Panc1 (cell line): ENCODE measurements at regions not wholly inside any gene's neighbourhood (a gene's known extent, or its start where the extent isn't known, plus 50 kb on each side); places are given as distances from the start of the nearest gene placed in this dataset.

Experiments
- CTCF ChIP-seq: fragments of 450-650 bp; IDR thresholded peaks from 2 replicates; pipeline ENCODE4 v1.5.1; 2017; ENCODE audit warnings: mild to moderate bottlenecking
- POLR2AphosphoS5 ChIP-seq: IDR thresholded peaks from 2 replicates; pipeline ENCODE4 v1.6.1; 2012; ENCODE audit warnings: mild to moderate bottlenecking, low read depth, low read length, moderate library complexity
- SIN3A ChIP-seq: IDR thresholded peaks from 2 replicates; pipeline ENCODE4 v1.6.1; 2012; ENCODE audit warnings: low read depth, mild to moderate bottlenecking, low read length, moderate library complexity, borderline replicate concordance; ENCODE audit not compliant: insufficient read depth

DNA sequence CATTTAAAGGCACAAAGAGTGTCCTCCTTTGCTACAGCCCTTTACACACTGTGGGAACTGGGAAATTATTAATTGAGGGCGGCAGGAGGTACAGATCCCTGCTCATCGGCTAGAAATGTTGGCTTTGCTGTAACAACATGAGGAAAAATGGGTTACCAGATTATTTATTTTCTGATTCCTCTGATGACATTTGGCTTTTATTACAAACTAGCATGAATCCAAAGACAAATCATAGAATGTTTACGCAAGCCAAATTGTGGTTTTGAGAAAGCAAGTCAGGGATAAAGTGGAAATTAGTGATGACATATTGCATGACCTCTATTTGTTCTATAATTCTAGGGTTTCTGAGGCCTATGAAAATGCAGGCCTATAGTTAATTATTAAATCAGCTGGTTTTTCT lies 126.1 kb upstream of the TMEM196 start:
- TF ChIP-seq CTCF, result no peak
- no peak for TF ChIP-seq SIN3A
- no peak for TF ChIP-seq POLR2AphosphoS5
